Neural progenitor cell (in vitro differentiated cells): ENCODE measurements at regions not wholly inside any gene's neighbourhood (a gene's known extent, or its start where the extent isn't known, plus 50 kb on each side); places are given as distances from the start of the nearest gene placed in this dataset.

Experiments
- DNase-seq: peaks from one replicate; pipeline ENCODE4 v3.0.0-alpha.2; 2016; ENCODE audit warnings: low spot score
- H2AFZ ChIP-seq: fragments of 200-600 bp; sonication (generic); replicated peaks from 2 replicates; pipeline ENCODE4 v1.6.1; 2016; ENCODE audit warnings: antibody characterized with exemption
- H3F3A ChIP-seq: fragments of 200-600 bp; sonication (generic); 2 replicates; pipeline ENCODE4 v1.6.1; 2016; ENCODE audit warnings: antibody characterized with exemption, low read depth
- H3K27ac ChIP-seq: fragments of 200-600 bp; sonication (generic); 2 replicates; pipeline ENCODE4 v1.5.1; 2016; ENCODE audit warnings: mild to moderate bottlenecking
- H3K27me3 ChIP-seq: fragments of 200-600 bp; sonication (generic); 2 replicates; pipeline ENCODE4 v1.6.1; 2016; ENCODE audit warnings: mild to moderate bottlenecking, moderate library complexity
- H3K36me3 ChIP-seq: fragments of 200-600 bp; sonication (generic); 2 replicates; pipeline ENCODE4 v1.5.1; 2016
- H3K4me1 ChIP-seq: fragments of 200-600 bp; sonication (generic); 2 replicates; pipeline ENCODE4 v1.6.1; 2016; ENCODE audit warnings: mixed run types
- H3K4me2 ChIP-seq: fragments of 200-600 bp; sonication (generic); 2 replicates; pipeline ENCODE4 v1.6.1; 2016
- H3K4me3 ChIP-seq: fragments of 200-600 bp; sonication (generic); 2 replicates; pipeline ENCODE4 v1.5.1; 2016
- H3K79me2 ChIP-seq: fragments of 200-600 bp; sonication (generic); 2 replicates; pipeline ENCODE4 v1.6.1; 2016; ENCODE audit warnings: low read depth
- H3K9ac ChIP-seq: fragments of 200-600 bp; sonication (generic); 2 replicates; pipeline ENCODE4 v1.6.1; 2016
- H3K9me3 ChIP-seq: fragments of 200-600 bp; sonication (generic); 2 replicates; pipeline ENCODE4 v1.5.1; 2016; ENCODE audit warnings: low read depth
- H4K20me1 ChIP-seq: fragments of 200-600 bp; sonication (generic); 2 replicates; pipeline ENCODE4 v1.6.1; 2016; ENCODE audit warnings: low read depth
- H3K27ac Mint-ChIP-seq: 3 replicates; pipeline ENCODE4 v1.8.0; 2021; ENCODE audit warnings: mixed read lengths
- H3K27me3 Mint-ChIP-seq: 2 replicates; pipeline ENCODE4 v1.8.0; 2022; ENCODE audit warnings: low read depth, mild to moderate bottlenecking, inconsistent platforms, moderate library complexity, mixed read lengths; ENCODE audit not compliant: insufficient read depth
- H3K36me3 Mint-ChIP-seq: 3 replicates; pipeline ENCODE4 v1.8.0; 2021; ENCODE audit warnings: mixed read lengths
- H3K4me1 Mint-ChIP-seq: 3 replicates; pipeline ENCODE4 v1.8.0; 2021; ENCODE audit warnings: mixed read lengths
- H3K4me3 Mint-ChIP-seq: 3 replicates; pipeline ENCODE4 v1.8.0; 2021; ENCODE audit warnings: mild to moderate bottlenecking, moderate library complexity, mixed read lengths
- H3K9me3 Mint-ChIP-seq: 3 replicates; pipeline ENCODE4 v1.8.0; 2020; ENCODE audit warnings: mixed read lengths
- EZH2 ChIP-seq: fragments of 200-600 bp; sonication (generic); IDR thresholded peaks from 2 replicates; pipeline ENCODE4 v1.6.1; 2017; ENCODE audit warnings: antibody characterized with exemption, mild to moderate bottlenecking, moderate library complexity
- EZH2phosphoT487 ChIP-seq: fragments of 200-600 bp; sonication (generic); IDR thresholded peaks from 2 replicates; pipeline ENCODE4 v1.6.1; 2017; ENCODE audit warnings: antibody characterized with exemption
- TF ChIP-seq, protein P1 (sequence below): fragments of 200-600 bp; sonication (generic); IDR thresholded peaks from 2 replicates; pipeline ENCODE4 v1.5.1; 2017; ENCODE audit warnings: antibody characterized with exemption, mild to moderate bottlenecking

GRCh38 chr3:64976456-64976855 is 288.7 kb upstream of the ADAMTS9 start:
- H3K27ac Mint-ChIP-seq, result no peak overlapping the region
- H3K4me1 Mint-ChIP-seq, result peaks cover 6% of the 10 kb centered on the region
- no peak for DNase-seq
- no peaks in the 10 kb centered on the region for H3K9me3 Mint-ChIP-seq
- no peaks in the 10 kb centered on the region for H3K27me3 ChIP-seq
- no peaks in the 10 kb centered on the region for H3F3A ChIP-seq
- H3K4me3 ChIP-seq, result no peak overlapping the region
- H3K36me3 Mint-ChIP-seq, result no peaks in the 10 kb centered on the region
- no peaks in the 10 kb centered on the region for H3K36me3 ChIP-seq
- no peaks in the 10 kb centered on the region for H3K79me2 ChIP-seq
- H3K27ac ChIP-seq, result no peak overlapping the region
- TF ChIP-seq, protein P1, sequence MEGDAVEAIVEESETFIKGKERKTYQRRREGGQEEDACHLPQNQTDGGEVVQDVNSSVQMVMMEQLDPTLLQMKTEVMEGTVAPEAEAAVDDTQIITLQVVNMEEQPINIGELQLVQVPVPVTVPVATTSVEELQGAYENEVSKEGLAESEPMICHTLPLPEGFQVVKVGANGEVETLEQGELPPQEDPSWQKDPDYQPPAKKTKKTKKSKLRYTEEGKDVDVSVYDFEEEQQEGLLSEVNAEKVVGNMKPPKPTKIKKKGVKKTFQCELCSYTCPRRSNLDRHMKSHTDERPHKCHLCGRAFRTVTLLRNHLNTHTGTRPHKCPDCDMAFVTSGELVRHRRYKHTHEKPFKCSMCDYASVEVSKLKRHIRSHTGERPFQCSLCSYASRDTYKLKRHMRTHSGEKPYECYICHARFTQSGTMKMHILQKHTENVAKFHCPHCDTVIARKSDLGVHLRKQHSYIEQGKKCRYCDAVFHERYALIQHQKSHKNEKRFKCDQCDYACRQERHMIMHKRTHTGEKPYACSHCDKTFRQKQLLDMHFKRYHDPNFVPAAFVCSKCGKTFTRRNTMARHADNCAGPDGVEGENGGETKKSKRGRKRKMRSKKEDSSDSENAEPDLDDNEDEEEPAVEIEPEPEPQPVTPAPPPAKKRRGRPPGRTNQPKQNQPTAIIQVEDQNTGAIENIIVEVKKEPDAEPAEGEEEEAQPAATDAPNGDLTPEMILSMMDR, result no peak
- TF ChIP-seq EZH2, result no peak
- no peak for TF ChIP-seq EZH2phosphoT487
- no peaks in the 10 kb centered on the region for H4K20me1 ChIP-seq
- H2AFZ ChIP-seq, result no peak overlapping the region
- H3K9ac ChIP-seq, result no peak overlapping the region
- H3K9me3 ChIP-seq, result no peaks in the 10 kb centered on the region
- H3K4me2 ChIP-seq, result no peak overlapping the region
- no peak overlapping the region for H3K4me3 Mint-ChIP-seq
- H3K27me3 Mint-ChIP-seq, result no peaks in the 10 kb centered on the region
- peaks cover 6% of the 10 kb centered on the region for H3K4me1 ChIP-seq

- Histone ChIP-seq H3F3A (no peaks in the 10 kb centered on the region), H3K4me2 (no peak overlapping the region), H2AFZ (no peak overlapping the region), H3K27ac (no peak overlapping the region), H3K4me1 (peaks cover 6% of the 10 kb centered on the region), H3K36me3 (no peaks in the 10 kb centered on the region), H3K27me3 (no peaks in the 10 kb centered on the region), H3K79me2 (no peaks in the 10 kb centered on the region), H4K20me1 (no peaks in the 10 kb centered on the region), H3K4me3 (no peak overlapping the region), H3K9me3 (no peaks in the 10 kb centered on the region), H3K9ac (no peak overlapping the region)
- Mint-ChIP-seq H3K27ac (no peak overlapping the region), H3K4me3 (no peak overlapping the region), H3K9me3 (no peaks in the 10 kb centered on the region), H3K4me1 (peaks cover 6% of the 10 kb centered on the region), H3K27me3 (no peaks in the 10 kb centered on the region), H3K36me3 (no peaks in the 10 kb centered on the region)
- TF ChIP-seq, protein P1, result no peak
- TF ChIP-seq EZH2phosphoT487 (no peak), EZH2 (no peak)
- no peak for DNase-seq
These were observed 287.3 kb upstream of the ADAMTS9 start for GRCh38 chr3:64975147-64975546.

DNA sequence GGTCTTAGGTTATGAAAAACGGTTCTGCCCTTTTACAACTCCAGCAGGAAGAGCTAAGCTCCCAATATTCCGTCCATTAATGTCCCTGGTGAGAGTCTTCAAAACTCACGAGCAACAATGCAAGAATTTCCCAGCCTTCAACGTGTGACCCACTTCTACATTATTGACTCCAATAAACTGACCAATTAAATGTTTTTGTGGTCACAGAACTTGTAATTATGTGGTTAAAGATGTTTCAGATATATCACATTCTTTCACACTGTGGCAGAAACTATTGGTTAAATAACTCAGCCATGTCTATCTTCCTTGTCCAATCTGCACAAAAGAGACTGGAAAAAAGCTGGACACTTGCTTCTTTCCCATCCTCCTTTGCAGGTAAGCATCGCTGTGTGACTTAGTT is 286.6 kb upstream of the ADAMTS9 start:
- Mint-ChIP-seq H3K27me3 (no peaks in the 10 kb centered on the region), H3K9me3 (peaks cover 3% of the 10 kb centered on the region), H3K36me3 (peaks cover 3% of the 10 kb centered on the region), H3K4me3 (no peak overlapping the region), H3K4me1 (peaks cover 6% of the 10 kb centered on the region), H3K27ac (no peak overlapping the region)
- Histone ChIP-seq H3K27me3 (no peaks in the 10 kb centered on the region), H3K27ac (no peak overlapping the region), H3K4me2 (no peak overlapping the region), H2AFZ (no peak overlapping the region), H3K9me3 (no peaks in the 10 kb centered on the region), H3F3A (no peaks in the 10 kb centered on the region), H3K9ac (no peak overlapping the region), H3K4me3 (no peak overlapping the region), H3K4me1 (peaks cover 6% of the 10 kb centered on the region), H3K36me3 (no peaks in the 10 kb centered on the region), H4K20me1 (no peaks in the 10 kb centered on the region), H3K79me2 (no peaks in the 10 kb centered on the region)
- TF ChIP-seq EZH2, result no peak
- TF ChIP-seq, protein P1, result no peak
- no peak for TF ChIP-seq EZH2phosphoT487
- no peak for DNase-seq

DNA sequence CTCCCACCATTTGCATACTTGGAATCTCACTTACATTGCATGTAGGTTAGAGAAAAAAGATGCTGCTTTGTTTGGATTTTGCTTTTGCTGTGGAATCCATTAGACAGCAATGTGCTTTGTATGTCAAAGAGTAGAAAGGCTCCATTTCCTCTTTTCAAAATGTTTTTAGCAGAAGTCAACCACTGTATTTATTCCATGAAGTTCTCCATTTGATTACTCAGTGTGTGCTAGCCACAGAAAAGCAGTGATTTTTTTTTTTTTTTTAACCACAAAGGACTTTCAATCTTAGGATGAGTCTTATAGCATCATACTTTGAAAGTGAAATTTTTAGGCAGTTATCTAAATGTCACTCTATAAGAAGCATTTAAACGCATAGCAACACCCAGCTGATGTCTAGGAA is 285.0 kb upstream of the ADAMTS9 start:
- no peak overlapping the region for H3K27ac Mint-ChIP-seq
- peaks cover 8% of the 10 kb centered on the region for H3K36me3 Mint-ChIP-seq
- no peaks in the 10 kb centered on the region for H3K27me3 Mint-ChIP-seq
- H3F3A ChIP-seq, result no peaks in the 10 kb centered on the region
- H3K36me3 ChIP-seq, result no peaks in the 10 kb centered on the region
- H3K27ac ChIP-seq, result no peak overlapping the region
- peaks cover 11% of the 10 kb centered on the region for H3K9me3 Mint-ChIP-seq
- no peak overlapping the region for H3K4me3 Mint-ChIP-seq
- peaks cover 6% of the 10 kb centered on the region for H3K4me1 ChIP-seq
- TF ChIP-seq EZH2phosphoT487 (no peak), EZH2 (no peak)
- TF ChIP-seq, protein P1, result no peak
- H3K4me3 ChIP-seq, result no peak overlapping the region
- DNase-seq, result no peak
- H3K4me1 Mint-ChIP-seq, result peaks cover 6% of the 10 kb centered on the region
- no peaks in the 10 kb centered on the region for H3K79me2 ChIP-seq
- no peaks in the 10 kb centered on the region for H3K9me3 ChIP-seq
- H3K4me2 ChIP-seq, result no peak overlapping the region
- peak overlapping the region; percentile 46 for H2AFZ ChIP-seq
- no peaks in the 10 kb centered on the region for H4K20me1 ChIP-seq
- H3K27me3 ChIP-seq, result no peaks in the 10 kb centered on the region
- H3K9ac ChIP-seq, result no peak overlapping the region
